GM06990 (cell line): ENCODE measurements at regions not wholly inside any gene's neighbourhood (a gene's known extent, or its start where the extent isn't known, plus 50 kb on each side); places are given as distances from the start of the nearest gene placed in this dataset.

Experiments used
- DNase-seq: peaks from one replicate; pipeline ENCODE4 v3.0.0-alpha.2; 2011; ENCODE audit not compliant: insufficient read length; ENCODE audit errors: extremely low read depth
- H3K27me3 ChIP-seq: replicated peaks from 2 replicates; pipeline ENCODE4 v1.6.0; 2011; ENCODE audit warnings: low read length; ENCODE audit not compliant: control insufficient read depth, insufficient read depth
- H3K36me3 ChIP-seq: 2 replicates; pipeline ENCODE4 v1.5.1; 2011; ENCODE audit warnings: low read length; ENCODE audit not compliant: control insufficient read depth, insufficient read depth
- H3K4me3 ChIP-seq: replicated peaks from 2 replicates; pipeline ENCODE4 v1.5.1; 2011; ENCODE audit warnings: low read depth, mild to moderate bottlenecking, control low read depth, low read length
- CTCF ChIP-seq: IDR thresholded peaks from 2 replicates; pipeline ENCODE4 v1.5.1; 2011; ENCODE audit warnings: low read length, control low read depth, mild to moderate bottlenecking, inconsistent platforms; ENCODE audit not compliant: insufficient read depth, poor library complexity, severe bottlenecking

DNA sequence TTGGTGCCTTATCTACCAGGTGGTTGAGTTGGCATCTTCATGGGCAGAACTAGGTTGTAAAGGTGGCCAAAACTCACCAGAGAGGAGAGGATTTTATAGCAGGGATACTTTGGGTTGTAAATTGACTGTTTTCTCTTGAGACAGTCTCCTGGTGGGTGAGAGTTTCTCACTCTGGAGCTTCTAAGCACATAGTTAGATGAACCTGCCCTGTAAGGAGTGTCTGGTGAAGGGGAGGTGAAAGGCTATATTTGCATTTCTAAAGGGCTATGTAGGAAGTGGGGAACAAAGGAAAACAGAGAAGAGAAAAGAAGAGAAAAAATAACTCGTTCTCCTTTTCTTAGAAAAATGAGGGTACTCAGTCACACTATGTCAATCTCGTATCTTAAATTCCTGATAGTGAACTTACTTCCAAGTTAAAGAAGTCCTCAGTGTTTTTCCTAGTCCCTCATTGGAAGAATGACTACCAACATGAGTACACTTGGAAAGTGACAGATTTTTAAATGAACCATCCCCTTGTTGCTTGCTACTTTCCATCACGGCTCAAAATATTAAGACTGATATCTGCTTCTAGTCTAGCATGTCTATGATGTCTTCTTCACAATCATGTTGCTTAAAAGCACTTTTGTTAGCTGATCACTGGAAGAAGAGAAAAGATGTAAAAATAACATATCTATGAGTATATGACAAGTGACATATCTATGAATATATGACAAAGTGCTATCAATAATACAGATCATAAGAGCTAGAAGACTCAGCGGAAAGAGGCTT, 113.8 kb upstream of the P2RY1 start:
- no peak for DNase-seq
- no peak for TF ChIP-seq CTCF
- no peaks in the 10 kb centered on the region for H3K27me3 ChIP-seq
- no peak overlapping the region for H3K4me3 ChIP-seq
- no peaks in the 10 kb centered on the region for H3K36me3 ChIP-seq

DNA sequence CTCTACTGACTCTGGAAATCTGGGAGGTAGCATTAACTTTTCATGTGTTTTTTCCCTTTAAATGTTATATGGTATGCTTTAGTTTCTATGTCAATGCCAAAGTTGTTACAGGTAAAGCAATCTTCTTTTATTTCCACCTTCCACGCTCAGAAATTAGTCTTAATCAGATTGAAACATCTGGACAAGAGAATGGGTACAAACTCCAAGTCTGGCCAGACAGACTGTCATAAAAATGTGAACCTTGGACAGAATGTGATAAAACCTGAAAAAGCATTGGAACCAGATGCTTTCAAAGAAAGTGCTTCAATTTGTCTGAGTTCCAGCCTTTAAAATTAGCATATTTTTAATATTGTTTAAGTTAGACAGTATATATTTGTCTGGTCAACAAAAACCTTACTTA, 110.7 kb upstream of the P2RY1 start:
- no peak overlapping the region for H3K4me3 ChIP-seq
- no peaks in the 10 kb centered on the region for H3K27me3 ChIP-seq
- DNase-seq, result no peak
- H3K36me3 ChIP-seq, result no peaks in the 10 kb centered on the region
- TF ChIP-seq CTCF, result no peak

- no peak for TF ChIP-seq CTCF
- Histone ChIP-seq H3K36me3 (no peaks in the 10 kb centered on the region), H3K4me3 (no peak overlapping the region), H3K27me3 (no peaks in the 10 kb centered on the region)
- no peak for DNase-seq
These were observed 106.5 kb upstream of the P2RY1 start for GRCh38 chr3:152728231-152728980.

GRCh38 chr3:152729906-152730305, 105.0 kb upstream of the P2RY1 start:
- Histone ChIP-seq H3K27me3 (no peaks in the 10 kb centered on the region), H3K4me3 (no peak overlapping the region), H3K36me3 (no peaks in the 10 kb centered on the region)
- TF ChIP-seq CTCF, result no peak
- no peak for DNase-seq

- no peak for DNase-seq
- Histone ChIP-seq H3K36me3 (no peaks in the 10 kb centered on the region), H3K27me3 (no peaks in the 10 kb centered on the region), H3K4me3 (no peak overlapping the region)
- no peak for TF ChIP-seq CTCF
These were observed 103.4 kb upstream of the P2RY1 start for GRCh38 chr3:152731511-152731910.
